Esophagus muscularis mucosa (tissue), 3 donors: ENCODE measurements at regions not wholly inside any gene's neighbourhood (a gene's known extent, or its start where the extent isn't known, plus 50 kb on each side); places are given as distances from the start of the nearest gene placed in this dataset.

ENCODE experiments used
- CTCF ChIP-seq, 3 experiments: fragments of 200-600 bp in 2 of 3; fragments of 450-650 bp in 1 of 3; sonication (generic) in 2 of 3; IDR thresholded peaks; one replicate each; pipeline ENCODE4 v1.5.1; 2017 to 2019; ENCODE audit warnings: antibody characterized with exemption in 3 of 3, mild to moderate bottlenecking in 2 of 3, moderate library complexity in 1 of 3
- POLR2A ChIP-seq: fragments of 450-650 bp; IDR thresholded peaks from one replicate; pipeline ENCODE4 v1.6.1; 2017; ENCODE audit warnings: antibody characterized with exemption, moderate library complexity, mild to moderate bottlenecking, low read depth
- POLR2AphosphoS5 ChIP-seq, 2 donors: sonication (generic); formaldehyde crosslinking; IDR thresholded peaks; one replicate each; pipeline ENCODE4 v1.6.1; 2017; ENCODE audit warnings: antibody characterized with exemption in 2 of 2

DNA sequence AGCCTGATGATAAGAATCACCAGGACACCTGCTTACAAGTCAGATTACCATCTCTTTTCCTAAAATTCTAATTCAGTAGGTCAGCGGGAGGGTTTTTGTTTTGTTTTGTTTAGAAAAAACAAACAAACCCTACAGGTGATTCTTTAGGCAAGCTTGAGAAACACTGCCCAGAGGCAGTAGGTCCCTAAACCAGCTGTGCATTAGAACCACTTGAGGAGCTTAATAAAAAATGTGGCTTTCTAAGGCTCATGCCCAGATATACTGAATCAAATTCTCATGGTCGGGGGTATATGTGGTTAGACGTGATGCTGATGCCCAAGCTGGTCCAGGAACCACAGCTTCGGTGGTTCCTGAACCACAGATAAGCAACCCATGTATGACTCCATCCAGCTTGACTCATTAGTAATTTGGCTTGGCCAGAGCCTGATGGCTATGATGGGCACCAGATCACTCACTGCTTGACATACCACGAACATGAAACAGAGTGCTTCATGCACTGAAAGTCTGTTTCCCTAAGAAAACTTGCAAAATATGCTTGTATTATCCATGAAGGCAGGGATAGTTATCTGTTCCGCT, 338.1 kb upstream of the F9 start:
- no peak for TF ChIP-seq CTCF (IDR thresholded peaks at IDR 0.05)
- no peak for TF ChIP-seq POLR2AphosphoS5 (IDR thresholded peaks at IDR 0.05)
- TF ChIP-seq POLR2A: no peak
